Glomerular visceral epithelial cell (primary cell): ENCODE measurements at regions not wholly inside any gene's neighbourhood (a gene's known extent, or its start where the extent isn't known, plus 50 kb on each side); places are given as distances from the start of the nearest gene placed in this dataset.
A peak's percentile ranks its signal among the peaks of the same experiment; 100 is the strongest.

Source experiments
- DNase-seq: peaks from one replicate; pipeline ENCODE4 v3.0.0-alpha.2; 2016; ENCODE audit errors: extremely low spot score

DNA sequence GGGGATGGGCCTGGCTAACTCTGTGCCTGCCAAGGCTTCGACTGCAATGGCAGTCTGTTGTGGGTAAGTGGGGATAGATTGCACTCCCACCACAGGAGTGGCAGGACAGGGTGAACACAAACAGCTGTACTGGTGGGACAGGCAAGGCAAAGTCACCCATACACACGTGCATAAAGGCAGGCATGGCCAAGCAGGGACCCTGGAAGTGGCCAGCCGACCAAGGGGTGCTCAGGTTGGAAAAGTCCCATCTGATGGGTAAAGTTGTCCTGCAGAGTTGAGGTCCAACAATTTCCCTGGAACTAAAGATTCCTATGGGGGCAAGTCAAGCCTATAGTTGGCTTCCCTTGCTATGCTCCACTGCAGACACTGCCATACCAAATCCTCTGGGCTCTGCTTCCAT, 1961.9 kb upstream of the ADGRL3 start:
- no peak for DNase-seq

DNA sequence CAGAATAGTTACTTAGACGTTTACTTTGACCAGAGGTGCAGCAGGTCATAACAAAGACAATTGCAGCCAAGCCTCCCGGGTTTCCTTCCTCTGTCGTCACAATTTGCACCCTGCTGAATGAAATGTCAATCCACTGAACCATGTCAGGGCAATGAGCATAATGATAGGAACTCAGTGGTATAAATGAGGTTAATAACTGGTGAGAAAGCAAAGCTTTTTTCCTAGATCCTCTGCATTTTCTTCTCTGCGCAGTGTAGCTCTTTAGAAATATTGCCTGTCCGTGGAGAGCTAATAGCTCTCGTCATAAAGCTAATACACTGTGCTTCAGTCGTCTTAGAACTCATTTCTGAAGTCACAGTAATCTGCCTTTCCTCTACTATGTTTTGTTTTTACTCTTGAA, 1960.1 kb upstream of the ADGRL3 start:
- peak; percentile 6 for DNase-seq

DNA sequence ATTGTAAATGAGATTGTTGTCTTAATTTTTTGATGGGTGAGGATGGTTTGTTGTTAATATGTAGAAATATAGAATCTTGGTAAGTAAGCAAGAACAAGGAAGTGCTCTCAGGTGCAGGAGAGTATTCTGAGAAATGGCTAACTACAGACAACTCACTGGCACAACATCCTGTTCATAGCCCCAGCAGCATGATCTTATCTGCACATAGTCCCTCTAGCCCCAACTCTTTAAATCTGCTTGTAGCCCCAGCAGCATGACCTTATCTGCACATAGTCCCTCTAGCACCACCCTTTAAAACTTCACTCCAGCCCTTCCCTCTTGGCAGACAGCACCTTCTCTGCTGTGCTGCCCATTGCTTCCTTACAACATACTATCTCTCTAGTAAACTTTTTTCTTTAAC, 1957.1 kb upstream of the ADGRL3 start:
- no peak for DNase-seq

DNA sequence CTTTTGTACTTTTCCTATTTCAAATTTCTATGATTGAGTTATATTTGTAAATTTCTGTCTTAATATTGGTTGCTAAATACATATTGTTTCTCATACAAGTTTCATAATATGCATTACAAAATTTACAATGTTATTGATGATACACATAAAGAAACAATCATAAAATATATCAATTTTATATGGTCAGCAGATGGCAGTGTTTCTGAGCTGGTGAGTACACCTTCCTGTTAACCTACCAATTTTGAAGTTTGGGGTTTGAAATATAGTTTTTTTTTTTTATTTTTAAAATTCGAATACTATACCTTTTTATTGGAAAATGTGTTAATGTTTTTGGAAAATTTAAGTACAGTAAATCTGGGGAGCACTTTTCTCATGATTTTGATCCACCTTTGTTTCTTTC, 1953.1 kb upstream of the ADGRL3 start:
- DNase-seq = peak; percentile 6

DNA sequence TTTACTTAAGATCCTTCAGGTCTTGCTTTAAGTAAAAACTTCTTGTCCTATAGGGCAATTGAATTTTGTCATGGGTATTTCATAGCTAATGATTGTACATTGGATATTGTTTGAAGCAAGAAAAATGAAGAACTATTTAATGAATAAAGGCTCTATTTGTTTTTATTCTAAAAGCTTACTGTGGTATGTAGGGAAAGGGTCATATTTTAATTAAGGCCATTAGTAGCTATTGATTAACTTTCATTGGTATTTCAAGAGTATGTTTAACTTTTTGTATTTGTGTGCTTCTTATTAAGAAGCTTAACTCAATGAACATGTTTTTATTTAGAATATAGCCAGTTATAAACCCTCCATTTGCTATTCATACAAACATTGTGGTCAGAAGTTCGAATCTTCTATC, 1951.8 kb upstream of the ADGRL3 start:
- DNase-seq = no peak

DNA sequence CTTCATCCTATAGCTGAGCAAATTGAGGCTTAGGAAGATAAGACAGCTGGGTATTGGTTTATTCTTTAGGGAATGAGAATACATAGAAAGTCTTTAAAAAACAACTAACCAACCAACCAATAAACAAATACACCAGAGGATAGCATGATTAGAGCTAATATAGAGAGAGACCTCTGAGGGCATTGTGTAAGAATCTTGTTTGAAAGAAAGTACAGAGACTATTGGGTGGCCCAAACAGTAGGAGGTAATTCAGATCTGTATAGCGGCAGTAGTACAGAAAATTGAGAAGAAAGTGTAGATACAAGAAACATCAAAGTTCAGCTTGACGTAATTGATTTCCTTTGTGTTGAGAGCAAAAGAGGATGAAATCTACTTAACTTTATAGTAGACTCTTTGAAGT, 1951.0 kb upstream of the ADGRL3 start:
- DNase-seq = no peak

DNA sequence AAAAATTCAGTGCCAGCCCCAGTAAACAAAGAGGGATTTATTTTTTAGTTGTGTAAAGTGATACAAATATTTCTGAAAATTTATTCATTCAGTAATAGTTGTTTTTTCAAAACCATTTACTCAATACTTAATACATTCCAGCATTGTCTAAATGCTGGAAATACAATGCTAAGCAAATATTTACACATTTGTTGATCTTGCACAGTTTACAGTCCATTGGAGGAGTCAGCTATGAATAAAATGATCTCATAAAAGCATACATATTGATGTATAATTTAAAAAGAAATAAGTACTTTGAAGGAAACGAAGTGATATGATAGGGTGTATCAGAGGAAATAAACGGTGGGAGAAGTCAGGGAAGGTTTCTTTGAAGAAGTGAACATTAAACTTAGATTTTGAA, 1942.1 kb upstream of the ADGRL3 start:
- DNase-seq = no peak

DNA sequence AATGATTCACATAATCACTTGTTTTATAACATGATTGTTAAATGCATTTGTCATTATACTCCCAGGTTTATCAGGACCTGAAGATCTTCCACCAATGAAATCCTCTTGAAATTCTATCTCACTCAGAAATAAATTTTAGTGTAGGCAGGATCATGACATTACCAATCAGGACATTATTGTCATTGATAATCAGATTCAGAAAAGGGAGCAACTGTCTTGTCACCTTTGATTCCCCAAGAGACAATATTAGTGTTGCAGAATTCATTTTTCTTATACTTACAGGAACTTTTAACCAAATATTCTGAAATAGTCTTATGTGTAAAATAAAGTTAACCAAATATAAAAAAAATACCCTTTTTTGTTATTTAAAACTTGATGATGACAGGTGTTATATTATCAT, 1892.5 kb upstream of the ADGRL3 start:
- DNase-seq = no peak

DNA sequence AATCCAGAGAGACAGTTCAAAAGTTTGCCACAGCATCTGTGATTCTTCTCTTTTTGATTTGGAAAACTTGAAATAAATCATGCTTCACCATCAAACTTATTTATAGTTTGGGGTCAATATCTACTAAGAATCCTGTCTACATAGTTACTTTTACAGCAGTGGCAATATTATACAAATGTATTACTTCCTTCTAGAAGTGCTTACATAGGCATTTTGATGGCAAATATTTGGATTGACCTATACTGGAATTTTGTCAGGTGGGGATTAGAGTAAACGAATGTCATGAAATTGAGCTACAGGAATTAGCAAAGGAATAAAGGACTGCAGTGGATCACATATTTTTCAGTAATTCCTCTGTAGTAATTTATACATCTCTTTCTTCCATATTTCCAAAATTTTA, 1885.5 kb upstream of the ADGRL3 start:
- no peak for DNase-seq

DNA sequence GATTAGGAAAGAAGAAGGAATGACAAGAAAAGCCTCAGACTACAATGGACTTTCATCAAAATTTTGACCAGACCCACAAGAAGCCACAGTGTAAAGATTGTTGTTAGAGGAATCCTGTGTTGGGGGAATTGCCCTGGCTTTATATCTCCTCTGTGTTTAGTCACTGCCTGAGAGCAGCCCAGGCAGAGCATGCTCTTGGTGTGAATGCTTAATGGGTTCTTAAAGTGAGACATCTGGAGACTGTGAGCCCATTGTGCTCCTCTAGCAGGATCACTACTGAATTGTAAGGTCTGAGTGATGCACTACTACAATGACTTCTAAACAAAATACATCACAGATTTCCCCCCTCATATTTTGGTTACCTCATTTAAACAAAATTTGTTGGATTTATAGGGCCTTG, 1860.5 kb upstream of the ADGRL3 start:
- no peak for DNase-seq

DNA sequence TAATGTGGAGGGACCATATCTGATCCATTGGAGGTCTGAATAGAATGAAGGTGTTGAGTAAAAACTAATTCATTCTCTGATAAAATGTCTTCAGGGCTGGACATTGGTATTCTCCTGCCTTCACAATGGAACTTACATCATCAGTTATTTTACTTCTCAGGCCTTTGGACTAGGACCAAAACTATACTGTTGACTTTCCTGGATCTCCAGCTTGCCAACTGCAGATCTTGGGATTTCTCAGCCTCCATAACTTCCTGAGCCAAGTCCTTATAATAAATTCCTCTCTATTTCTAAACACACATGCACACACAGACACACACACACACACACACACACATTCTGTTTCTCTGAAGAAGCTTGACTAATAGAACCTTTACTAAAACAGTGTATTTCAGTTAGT, 1858.6 kb upstream of the ADGRL3 start:
- no peak for DNase-seq

DNA sequence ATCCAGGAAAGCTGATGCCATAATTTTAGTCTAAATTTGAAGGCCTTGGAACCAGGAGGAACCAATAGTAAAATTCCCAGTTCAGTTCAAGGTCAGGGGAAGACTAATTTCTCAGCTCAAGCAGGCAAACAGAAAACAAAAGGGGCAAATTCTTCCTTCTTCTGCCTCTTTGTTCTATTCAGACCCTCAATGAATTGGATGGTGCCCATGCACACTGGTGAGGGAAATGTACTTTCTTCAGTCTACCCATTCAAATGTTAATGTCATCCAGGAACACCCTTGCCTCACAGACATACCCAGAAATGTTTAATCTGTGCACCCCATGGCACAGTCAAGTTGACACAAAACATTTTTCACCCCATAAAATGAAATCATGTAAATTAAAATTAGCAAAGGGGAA, 1851.2 kb upstream of the ADGRL3 start:
- DNase-seq = no peak

DNA sequence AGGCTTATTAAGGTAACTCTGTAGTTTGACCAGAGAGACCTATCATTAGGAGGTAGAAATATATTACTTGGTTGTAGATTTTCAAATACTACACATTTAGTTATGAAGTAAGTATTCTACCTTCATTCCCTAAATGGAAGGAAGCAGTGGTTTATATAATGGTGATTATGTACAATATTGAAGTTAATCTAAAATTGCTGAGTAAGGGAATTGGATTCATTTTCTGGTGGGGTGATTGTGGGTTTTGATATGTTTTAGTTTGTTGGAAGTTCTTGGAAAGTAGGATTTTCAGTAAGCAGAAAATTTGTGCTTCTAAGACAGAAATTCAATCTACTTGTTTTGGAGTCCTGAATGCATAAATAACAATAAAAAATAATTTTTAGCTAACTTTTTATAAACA, 1830.9 kb upstream of the ADGRL3 start:
- DNase-seq = no peak

DNA sequence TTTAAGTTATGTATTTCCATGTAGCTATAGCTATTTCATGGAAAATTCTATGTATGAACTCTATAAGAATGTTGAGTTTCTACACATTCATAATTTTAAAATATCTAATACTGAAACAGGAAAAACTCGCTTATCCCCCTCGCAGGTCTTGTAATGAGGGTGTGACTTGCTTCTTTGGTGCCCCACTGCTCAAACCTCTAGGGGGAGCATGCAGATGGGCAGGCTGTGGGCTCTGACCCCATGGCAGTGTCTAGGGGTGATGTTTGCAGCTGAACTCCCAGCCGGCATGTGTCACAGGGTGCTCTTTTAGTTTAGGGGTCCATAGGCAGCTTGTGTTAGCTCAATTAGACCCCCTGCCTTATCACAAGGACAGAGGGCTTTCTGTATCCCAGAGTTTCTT, 1825.7 kb upstream of the ADGRL3 start:
- no peak for DNase-seq

DNA sequence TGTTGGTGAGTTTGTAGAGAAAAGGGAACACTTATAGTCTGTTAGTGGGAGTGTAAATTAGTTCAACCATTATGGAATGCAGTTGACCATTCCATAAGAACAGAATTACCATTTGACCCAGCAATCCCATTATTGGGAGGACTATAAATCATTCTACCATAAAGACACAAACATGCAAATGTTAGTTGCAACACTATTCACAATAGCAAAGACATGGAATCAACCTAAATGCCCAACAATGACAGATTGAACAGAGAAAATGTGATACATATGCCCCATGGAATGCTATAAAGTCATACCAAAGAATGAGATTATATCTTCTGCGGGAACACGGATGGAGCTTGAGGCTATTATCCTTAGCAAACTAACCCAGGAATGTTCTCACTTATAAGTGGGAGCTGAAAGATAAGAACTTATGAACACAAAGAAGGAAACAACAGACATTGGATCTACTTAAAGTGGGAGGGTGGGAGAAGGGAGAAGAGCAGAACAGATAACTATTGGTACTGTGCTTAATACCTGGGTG, 1819.2 kb upstream of the ADGRL3 start:
- no peak for DNase-seq

DNA sequence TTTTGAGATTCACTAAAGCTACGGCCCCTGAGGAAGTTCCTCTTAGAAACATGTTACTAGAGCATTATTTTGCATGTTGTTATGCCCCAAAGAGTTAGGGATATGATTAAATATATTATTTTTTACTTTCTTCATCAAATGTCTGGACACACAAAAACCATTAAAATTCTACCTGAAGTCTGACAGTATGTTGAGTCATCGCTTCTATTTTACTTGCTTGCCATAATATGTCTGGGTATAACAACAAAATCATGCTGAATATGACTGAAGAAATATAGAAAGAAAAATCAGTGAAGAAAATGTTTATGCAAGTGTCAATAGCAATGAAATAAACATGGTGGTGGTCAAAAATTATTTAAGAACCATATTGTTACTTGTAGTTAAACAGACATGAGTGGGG, 1818.5 kb upstream of the ADGRL3 start:
- no peak for DNase-seq

DNA sequence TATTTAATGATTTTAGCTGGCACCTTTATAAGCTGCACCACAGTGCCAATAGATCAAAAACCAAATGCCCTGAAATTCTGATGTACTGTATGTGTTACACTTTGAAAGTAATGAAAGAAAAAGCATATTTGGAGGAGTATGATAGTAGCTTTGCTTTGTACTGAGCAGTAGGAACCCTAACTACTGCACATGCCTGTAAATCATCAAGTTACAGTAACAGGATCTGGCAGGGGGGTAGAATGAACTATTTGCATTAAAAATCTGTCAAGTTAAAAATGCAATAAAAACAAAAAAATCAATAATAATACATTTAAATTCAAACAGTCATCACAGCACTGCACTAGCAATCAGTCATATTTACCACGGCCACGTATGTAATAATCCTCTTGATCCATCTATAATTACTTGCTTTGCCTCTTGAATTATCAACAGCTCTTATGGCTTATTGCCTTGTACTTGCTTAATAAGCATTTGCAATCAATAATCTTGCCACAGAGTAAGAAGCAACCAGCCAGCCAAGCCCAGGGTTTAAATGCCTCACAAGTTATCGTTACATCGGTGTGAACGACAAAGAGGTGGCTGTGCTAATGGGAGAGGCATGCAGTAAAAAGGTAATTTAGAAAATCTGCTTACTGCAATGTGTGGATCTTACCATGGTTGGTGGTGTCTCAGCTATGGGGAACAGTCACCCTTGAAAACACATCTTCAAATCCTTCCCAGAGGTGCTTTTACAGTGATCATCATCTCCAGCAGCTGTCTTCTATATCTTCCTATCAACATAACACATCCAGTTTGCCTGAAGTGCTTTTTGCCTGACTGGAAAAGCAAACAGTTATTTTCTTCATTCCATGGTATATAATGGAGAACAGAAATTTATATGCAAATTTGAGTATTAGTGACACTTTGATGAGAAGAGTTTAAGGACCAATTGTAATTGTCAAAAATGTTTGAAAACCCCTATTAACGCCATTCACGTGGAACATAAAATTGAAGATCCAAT, 1812.1 kb upstream of the ADGRL3 start:
- DNase-seq = no peak

DNA sequence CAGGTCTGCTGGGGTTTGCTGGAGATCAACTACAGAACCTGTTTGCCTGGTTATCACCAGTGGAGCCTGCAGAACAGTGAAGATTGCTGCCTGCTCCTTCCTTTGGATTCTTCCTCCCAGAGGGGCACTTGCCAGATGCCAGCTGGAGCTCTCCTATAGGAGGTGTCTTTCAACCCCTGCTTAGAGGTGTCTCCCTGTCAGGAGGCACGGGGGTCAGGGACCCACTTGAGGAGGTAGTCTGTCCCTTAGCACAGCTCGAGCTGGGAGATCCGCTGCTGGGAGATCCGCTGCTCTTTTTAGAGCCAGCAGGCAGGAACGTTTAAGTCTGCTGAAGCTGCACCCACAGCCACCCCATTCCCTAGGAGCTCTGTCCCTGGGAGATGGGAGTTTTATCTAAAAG, 1806.3 kb upstream of the ADGRL3 start:
- no peak for DNase-seq

DNA sequence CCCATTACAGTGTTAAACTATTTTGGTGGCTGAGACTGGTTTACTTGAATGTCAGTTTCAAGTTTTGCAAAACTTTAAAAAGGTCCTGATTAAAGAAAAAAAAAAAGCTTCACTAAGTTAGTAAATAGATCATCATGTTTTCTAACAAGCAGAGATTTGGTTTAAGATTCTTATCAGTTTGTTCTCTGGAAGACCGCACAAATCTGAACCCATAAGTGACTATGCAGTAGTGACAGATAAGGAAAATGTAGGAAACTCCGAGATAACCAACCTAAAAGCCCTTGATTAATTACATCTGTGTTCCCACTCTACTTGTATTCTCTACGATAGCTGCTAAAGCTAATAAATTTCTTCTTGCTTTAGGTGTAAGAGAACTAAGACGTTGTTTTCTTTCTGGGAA, 1799.8 kb upstream of the ADGRL3 start:
- no peak for DNase-seq

DNA sequence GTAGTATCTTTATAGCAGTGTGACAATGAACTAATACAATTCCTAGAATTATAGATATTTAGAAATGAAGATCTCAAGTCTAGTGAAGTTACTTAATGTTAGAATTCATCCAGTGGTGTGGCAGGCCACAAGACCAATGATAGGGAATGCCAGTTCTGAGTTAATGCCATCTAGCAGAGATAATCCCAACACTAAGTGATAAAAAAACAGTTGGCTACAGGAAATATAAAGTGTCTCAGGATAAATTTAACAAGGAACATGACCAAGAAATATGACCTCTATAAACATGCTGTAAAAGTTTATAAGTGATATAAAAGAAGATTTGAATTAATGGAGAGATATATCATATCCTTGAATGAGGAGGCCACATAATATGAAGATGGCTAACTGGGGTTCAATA, 1790.5 kb upstream of the ADGRL3 start:
- no peak for DNase-seq

DNA sequence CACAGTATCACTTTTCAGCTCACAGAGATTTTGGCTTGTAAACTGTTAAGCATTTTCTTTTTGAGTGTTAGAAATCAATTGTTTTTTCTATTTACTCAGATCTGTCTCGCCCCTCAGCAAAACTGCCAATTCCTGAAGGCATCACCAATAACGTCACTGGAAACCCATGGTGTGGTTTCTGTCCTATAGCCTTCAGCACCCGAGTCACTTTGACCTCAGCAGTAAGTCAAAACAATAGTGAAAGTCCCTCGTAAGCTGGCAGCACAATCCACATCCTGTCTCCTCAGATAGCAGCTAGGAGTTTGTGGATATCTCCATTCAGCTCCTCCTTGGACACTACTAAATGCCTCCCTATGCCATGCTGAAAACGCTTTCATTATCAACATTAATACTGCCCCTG, 1787.4 kb upstream of the ADGRL3 start:
- no peak for DNase-seq

DNA sequence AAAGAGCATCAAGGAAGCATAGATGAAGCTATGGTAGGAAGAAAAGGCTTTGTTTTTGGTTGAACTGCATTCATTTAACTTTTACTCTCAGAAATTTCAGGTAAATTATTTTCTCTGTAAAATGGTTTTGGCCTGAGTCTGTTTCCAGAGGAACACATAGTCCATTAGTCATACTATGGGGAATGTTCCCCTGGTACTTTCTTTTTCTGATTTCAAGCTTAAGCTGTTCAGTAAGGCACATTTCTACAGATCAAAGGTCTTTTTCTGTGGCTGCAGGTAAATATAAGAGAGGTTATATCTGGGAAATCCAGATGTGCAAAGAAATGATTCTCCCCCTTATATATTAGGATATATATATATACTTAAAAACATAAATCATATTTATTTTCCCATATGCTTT, 1744.4 kb upstream of the ADGRL3 start:
- DNase-seq = peak; percentile 4

DNA sequence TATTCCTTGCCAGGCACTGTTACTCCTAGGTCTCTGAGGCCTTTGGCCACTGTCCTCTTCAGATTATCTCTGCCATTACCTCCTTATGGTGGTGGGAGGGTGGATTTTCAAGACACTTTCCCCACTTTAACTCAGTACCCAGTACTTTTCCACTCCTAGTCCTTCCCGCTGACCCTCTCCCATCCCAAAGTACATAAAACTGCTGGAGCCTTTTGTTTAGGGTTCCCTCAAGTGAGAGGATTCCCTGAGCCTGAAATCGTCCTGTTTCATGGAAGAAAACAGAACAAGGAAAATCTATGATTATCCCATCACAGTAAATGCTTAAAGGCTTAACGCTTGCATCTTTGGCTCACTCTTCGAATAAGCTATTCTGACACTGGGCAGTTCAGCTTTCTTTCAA, 1742.5 kb upstream of the ADGRL3 start:
- no peak for DNase-seq

DNA sequence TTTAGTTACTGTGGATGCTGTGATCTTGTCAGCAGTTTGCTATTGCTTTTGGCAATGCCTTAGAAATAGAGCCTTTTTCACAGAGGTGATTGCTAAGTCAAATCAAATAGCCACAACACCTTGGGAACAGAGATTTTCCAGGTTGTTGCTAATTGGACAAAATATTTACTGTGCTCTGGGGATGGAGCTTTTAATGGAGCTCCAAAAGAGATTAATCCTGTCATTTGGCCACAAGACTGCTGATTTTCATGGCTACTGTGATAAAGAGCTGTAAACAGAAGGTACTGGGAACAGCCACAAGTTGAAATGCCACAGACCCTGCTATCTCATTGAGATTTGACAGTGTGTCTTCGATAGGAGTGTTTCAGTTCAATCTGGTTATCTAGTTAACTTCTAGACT, 1715.2 kb upstream of the ADGRL3 start:
- DNase-seq = no peak
